HL-60 (cell line): ENCODE measurements at regions not wholly inside any gene's neighbourhood (a gene's known extent, or its start where the extent isn't known, plus 50 kb on each side); places are given as distances from the start of the nearest gene placed in this dataset.

Experiments
- DNase-seq, 2 experiments: peaks; one replicate each; pipeline ENCODE4 v3.0.0-alpha.2; 2010 to 2020; ENCODE audit warnings: low read depth in 1 of 2, low spot score in 1 of 2
- H3K27ac ChIP-seq: fragments of 250-450 bp; sonication (Bioruptor Pico); replicated peaks from 2 replicates; pipeline ENCODE4 v1.5.1; 2020; ENCODE audit warnings: mild to moderate bottlenecking, moderate library complexity
- H3K27me3 ChIP-seq: fragments of 250-450 bp; sonication (Bioruptor Pico); 2 replicates; pipeline ENCODE4 v1.5.1; 2021; ENCODE audit warnings: mild to moderate bottlenecking, moderate library complexity; ENCODE audit not compliant: insufficient read depth, poor library complexity, severe bottlenecking
- H3K4me3 ChIP-seq: replicated peaks from 2 replicates; pipeline ENCODE4 v1.5.1; 2011; ENCODE audit warnings: mild to moderate bottlenecking, control low read depth, low read length; ENCODE audit not compliant: insufficient read depth
- CTCF ChIP-seq: IDR thresholded peaks from one replicate; pipeline ENCODE4 v1.5.1; 2011; ENCODE audit warnings: low read length, control low read depth, inconsistent platforms; ENCODE audit not compliant: insufficient read depth
- GABPA ChIP-seq: IDR thresholded peaks from 2 replicates; pipeline ENCODE4 v1.6.1; 2012; ENCODE audit warnings: low read depth
- POLR2AphosphoS5 ChIP-seq: IDR thresholded peaks from 2 replicates; pipeline ENCODE4 v1.6.1; 2012; ENCODE audit warnings: low read depth
- REST ChIP-seq: IDR thresholded peaks from 2 replicates; pipeline ENCODE4 v1.6.1; 2012; ENCODE audit warnings: low read depth; ENCODE audit not compliant: insufficient replicate concordance
- SPI1 ChIP-seq: IDR thresholded peaks from 2 replicates; pipeline ENCODE4 v1.6.1; 2012; ENCODE audit warnings: low read depth, mild to moderate bottlenecking, borderline replicate concordance

- H3K27ac ChIP-seq: no peak overlapping the region
- no peak for DNase-seq
- no peak for TF ChIP-seq GABPA
- no peak overlapping the region for H3K4me3 ChIP-seq
- no peaks in the 10 kb centered on the region for H3K27me3 ChIP-seq
Observed at GRCh38 chr3:144683065-144683464, 711.4 kb downstream of the DIPK2A start.

GRCh38 chr3:144687862-144688261 lies 716.2 kb downstream of the DIPK2A start:
- Histone ChIP-seq H3K27me3 (no peaks in the 10 kb centered on the region), H3K4me3 (no peak overlapping the region), H3K27ac (no peak overlapping the region)
- no peak for DNase-seq
- TF ChIP-seq POLR2AphosphoS5 (no peak), SPI1 (no peak), REST (no peak), GABPA (no peak), CTCF (no peak)

GRCh38 chr3:144692488-144692887 lies 720.9 kb downstream of the DIPK2A start:
- Histone ChIP-seq H3K27ac (no peak overlapping the region), H3K4me3 (no peak overlapping the region), H3K27me3 (no peaks in the 10 kb centered on the region)
- TF ChIP-seq GABPA: no peak
- TF ChIP-seq REST: no peak
- no peak for TF ChIP-seq POLR2AphosphoS5
- TF ChIP-seq CTCF: no peak
- no peak for TF ChIP-seq SPI1
- DNase-seq: no peak

GRCh38 chr3:144708437-144708836 lies 736.8 kb downstream of the DIPK2A start:
- no peak for DNase-seq
- H3K4me3 ChIP-seq: no peak overlapping the region
- no peaks in the 10 kb centered on the region for H3K27me3 ChIP-seq
- H3K27ac ChIP-seq: no peak overlapping the region
- TF ChIP-seq POLR2AphosphoS5: no peak
- TF ChIP-seq GABPA: no peak
- no peak for TF ChIP-seq CTCF
- no peak for TF ChIP-seq SPI1
- no peak for TF ChIP-seq REST
